Skin epidermis (tissue), 12 donors: ENCODE measurements at regions not wholly inside any gene's neighbourhood (a gene's known extent, or its start where the extent isn't known, plus 50 kb on each side); places are given as distances from the start of the nearest gene placed in this dataset.
"Not testable (repeated sequence)": the region's sequence is repeated elsewhere in the genome, so short reads cannot be mapped to it uniquely, and the experiment has no call there.

ENCODE experiments used
- H3K27ac ChIP-seq, 21 experiments: fragments of 200-600 bp; sonication (generic) in 11 of 21; one replicate each; pipeline ENCODE4 v1.5.0; 2020; ENCODE audit warnings: mild to moderate bottlenecking in 3 of 21, inconsistent platforms in 2 of 21, moderate library complexity in 2 of 21
- H3K4me3 ChIP-seq, 7 experiments: fragments of 200-600 bp; sonication (generic) in 2 of 7; one replicate each; pipeline ENCODE4 v1.5.0; 2020; ENCODE audit warnings: inconsistent platforms in 2 of 7, mild to moderate bottlenecking in 2 of 7, moderate library complexity in 1 of 7

GRCh38 chrY:7437086-7437485, 525.5 kb upstream of the AMELY start:
- Histone ChIP-seq H3K4me3 (no peak overlapping the region), H3K27ac (no peak overlapping the region)

GRCh38 chrY:7433817-7434809, 522.6 kb upstream of the AMELY start:
- H3K27ac ChIP-seq, result peak overlapping the region in 3 of 21 experiments; percentile 33 to 42 (median 41)
- no peak overlapping the region for H3K4me3 ChIP-seq

- H3K27ac ChIP-seq, result no peak overlapping the region
- H3K4me3 ChIP-seq, result no peak overlapping the region
Observed at GRCh38 chrY:7419165-7419564, 507.6 kb upstream of the AMELY start.

GRCh38 chrY:7417946-7418345, 506.4 kb upstream of the AMELY start:
- H3K27ac ChIP-seq, result no peak overlapping the region
- H3K4me3 ChIP-seq, result no peak overlapping the region

GRCh38 chrY:7416406-7416805, 504.9 kb upstream of the AMELY start:
- Histone ChIP-seq H3K27ac (no peak overlapping the region), H3K4me3 (no peak overlapping the region)

- Histone ChIP-seq H3K4me3 (no peak overlapping the region), H3K27ac (no peak overlapping the region)
Observed at GRCh38 chrY:7415157-7415633, 503.6 kb upstream of the AMELY start.

GRCh38 chrY:7390056-7390455, 478.5 kb upstream of the AMELY start:
- Histone ChIP-seq H3K4me3 (no peak overlapping the region), H3K27ac (no peak overlapping the region)

GRCh38 chrY:7382988-7383387, 471.4 kb upstream of the AMELY start:
- H3K27ac ChIP-seq, result no peak overlapping the region
- no peak overlapping the region for H3K4me3 ChIP-seq

GRCh38 chrY:7377091-7377490, 465.5 kb upstream of the AMELY start:
- H3K4me3 ChIP-seq, result no peak overlapping the region
- no peak overlapping the region for H3K27ac ChIP-seq

GRCh38 chrY:7374485-7374884, 462.9 kb upstream of the AMELY start:
- not testable (repeated sequence) for H3K27ac ChIP-seq, H3K4me3 ChIP-seq

GRCh38 chrY:7371953-7372352, 460.4 kb upstream of the AMELY start:
- not testable (repeated sequence) for H3K4me3 ChIP-seq, H3K27ac ChIP-seq

- H3K27ac ChIP-seq, H3K4me3 ChIP-seq: not testable (repeated sequence)
Observed at GRCh38 chrY:7371026-7371425, 459.5 kb upstream of the AMELY start.

GRCh38 chrY:7359520-7359919, 448.0 kb upstream of the AMELY start:
- H3K4me3 ChIP-seq, result no peak overlapping the region
- H3K27ac ChIP-seq, result no peak overlapping the region

GRCh38 chrY:7358103-7358752, 446.7 kb upstream of the AMELY start:
- H3K27ac ChIP-seq, result no peak overlapping the region
- no peak overlapping the region for H3K4me3 ChIP-seq

GRCh38 chrY:7355891-7356290, 444.3 kb upstream of the AMELY start:
- not testable (repeated sequence) for H3K27ac ChIP-seq, H3K4me3 ChIP-seq

- peak overlapping the region in 1 of 21 experiments; percentile 33 for H3K27ac ChIP-seq
Observed at GRCh38 chrY:7344661-7345060, 433.1 kb upstream of the AMELY start.

GRCh38 chrY:7343261-7343660, 431.7 kb upstream of the AMELY start:
- no peak overlapping the region for H3K4me3 ChIP-seq
- peak overlapping the region in 4 of 21 experiments; percentile 7 to 22 (median 18) for H3K27ac ChIP-seq

More at GRCh38 chrY:7344661-7345060, 433.1 kb upstream of the AMELY start:
- H3K4me3 ChIP-seq, result no peak overlapping the region

GRCh38 chrY:7342732-7343131, 431.2 kb upstream of the AMELY start:
- H3K27ac ChIP-seq, result peak overlapping the region in 4 of 21 experiments; percentile 7 to 22 (median 18)
- H3K4me3 ChIP-seq, result not testable (repeated sequence)

- peak overlapping the region in 5 of 21 experiments; percentile 29 to 79 (median 50) for H3K27ac ChIP-seq
- no peak overlapping the region for H3K4me3 ChIP-seq
Observed at GRCh38 chrY:7339391-7340087, 428.0 kb upstream of the AMELY start.
